HG03060 (cell line): ENCODE measurements at regions not wholly inside any gene's neighbourhood (a gene's known extent, or its start where the extent isn't known, plus 50 kb on each side); places are given as distances from the start of the nearest gene placed in this dataset.
A peak's percentile ranks its signal among the peaks of the same experiment; 100 is the strongest.
"Not testable (repeated sequence)": the region's sequence is repeated elsewhere in the genome, so short reads cannot be mapped to it uniquely, and the experiment has no call there.

Source experiments
- ATAC-seq: cut with Tn5 transposase; IDR thresholded peaks from one replicate; pipeline ENCODE4 v1.9.1; 2021; ENCODE audit warnings: low read depth, moderate number of reproducible peaks; ENCODE audit not compliant: unreplicated experiment

- no peak for ATAC-seq
These were observed 114.1 kb downstream of the RND3 start for GRCh38 chr2:150373374-150373773.

GRCh38 chr2:150371044-150371818, 116.2 kb downstream of the RND3 start:
- no peak for ATAC-seq

GRCh38 chr2:150370561-150370960, 116.9 kb downstream of the RND3 start:
- no peak for ATAC-seq

GRCh38 chr2:150369862-150370261, 117.6 kb downstream of the RND3 start:
- no peak for ATAC-seq

GRCh38 chr2:150358468-150358807, 129.0 kb downstream of the RND3 start:
- no peak for ATAC-seq

GRCh38 chr2:150357770-150358467, 129.5 kb downstream of the RND3 start:
- peak; percentile 99 for ATAC-seq

- no peak for ATAC-seq
These were observed 132.0 kb downstream of the RND3 start for GRCh38 chr2:150355440-150355839.

- ATAC-seq, result no peak
These were observed 134.1 kb downstream of the RND3 start for GRCh38 chr2:150353376-150353775.

GRCh38 chr2:150351922-150352321, 135.5 kb downstream of the RND3 start:
- ATAC-seq, result no peak

GRCh38 chr2:150350500-150350899, 137.0 kb downstream of the RND3 start:
- no peak for ATAC-seq

- ATAC-seq, result no peak
These were observed 140.7 kb downstream of the RND3 start for GRCh38 chr2:150346806-150347205.

- ATAC-seq, result no peak
These were observed 145.3 kb downstream of the RND3 start for GRCh38 chr2:150341982-150342680.

- ATAC-seq, result no peak
These were observed 147.5 kb downstream of the RND3 start for GRCh38 chr2:150339951-150340350.

GRCh38 chr2:150339282-150339681, 148.2 kb downstream of the RND3 start:
- ATAC-seq, result no peak

GRCh38 chr2:150335596-150335995, 151.9 kb downstream of the RND3 start:
- ATAC-seq, result no peak

- no peak for ATAC-seq
These were observed 155.1 kb downstream of the RND3 start for GRCh38 chr2:150332383-150332782.

- ATAC-seq, result no peak
These were observed 159.6 kb downstream of the RND3 start for GRCh38 chr2:150327564-150328489.

GRCh38 chr2:150325656-150326314, 161.7 kb downstream of the RND3 start:
- no peak for ATAC-seq

- not testable (repeated sequence) for ATAC-seq
These were observed 164.4 kb downstream of the RND3 start for GRCh38 chr2:150323071-150323470.

- no peak for ATAC-seq
These were observed 166.9 kb downstream of the RND3 start for GRCh38 chr2:150320608-150321007.
